K562 (cell line): ENCODE measurements at regions not wholly inside any gene's neighbourhood (a gene's known extent, or its start where the extent isn't known, plus 50 kb on each side); places are given as distances from the start of the nearest gene placed in this dataset.

Experiments
- BRD9 ChIP-seq: fragments of 450-650 bp; IDR thresholded peaks from 2 replicates; pipeline ENCODE4 v1.6.1; 2018; ENCODE audit warnings: low read depth; ENCODE audit not compliant: partially characterized antibody
- CHD7 ChIP-seq: fragments of 200-600 bp; sonication (generic); IDR thresholded peaks from one replicate; pipeline ENCODE4 v1.6.1; 2012; ENCODE audit warnings: mild to moderate bottlenecking, low read depth, low read length, inconsistent platforms
- HDGF ChIP-seq: fragments of 450-650 bp; IDR thresholded peaks from 2 replicates; pipeline ENCODE4 v1.6.1; 2016
- MEF2A ChIP-seq: IDR thresholded peaks from 2 replicates; pipeline ENCODE4 v1.6.1; 2011; ENCODE audit warnings: low read depth, mild to moderate bottlenecking, low read length, moderate library complexity; ENCODE audit not compliant: control insufficient read depth
- MYC ChIP-seq, 2 experiments: fragments of 250-450 bp in 1 of 2; sonication (Bioruptor Pico) in 1 of 2; IDR thresholded peaks; 2 replicates each; pipeline versions ENCODE4 v1.5.1 to v1.6.1; 2012 to 2021; ENCODE audit warnings: low read depth in 2 of 2, borderline replicate concordance in 1 of 2, improper control_type of control experiment in 1 of 2, low read length in 1 of 2, mild to moderate bottlenecking in 1 of 2, moderate library complexity in 1 of 2
- RFX5 ChIP-seq: IDR thresholded peaks from 2 replicates; pipeline ENCODE4 v1.6.1; 2011; ENCODE audit warnings: low read depth, mild to moderate bottlenecking, improper control_type of control experiment, low read length
- SREBF1 ChIP-seq: fragments of 150-350 bp; IDR thresholded peaks from 2 replicates; pipeline ENCODE4 v1.6.1; 2014; ENCODE audit warnings: antibody characterized with exemption, low read depth, low read length, borderline replicate concordance

- no peak for TF ChIP-seq MYC (IDR thresholded peaks at IDR 0.05; ENCODE audit: low read depth, low read length)
- no peak for TF ChIP-seq MYC (CRISPR knock-in tag; IDR thresholded peaks at IDR 0.05; ENCODE audit: borderline replicate concordance, low read depth)
- no peak for TF ChIP-seq BRD9
- TF ChIP-seq HDGF, result no peak
- no peak for TF ChIP-seq MEF2A
- no peak for TF ChIP-seq RFX5
- TF ChIP-seq CHD7, result no peak
- TF ChIP-seq SREBF1, result no peak
Observed at GRCh38 chr6:90402831-90403192, 106.2 kb upstream of the BACH2 start.
